K562 (cell line): ENCODE measurements at regions not wholly inside any gene's neighbourhood (a gene's known extent, or its start where the extent isn't known, plus 50 kb on each side); places are given as distances from the start of the nearest gene placed in this dataset.

Experiments
- CBFA2T2 ChIP-seq: fragments of 450-650 bp; conservative IDR thresholded peaks from 2 replicates; pipeline ENCODE4 v1.6.1; 2017; ENCODE audit warnings: mild to moderate bottlenecking
- MAFF ChIP-seq: IDR thresholded peaks from 2 replicates; pipeline ENCODE4 v1.6.1; 2012; ENCODE audit warnings: low read length, improper control_type of control experiment
- RBM17 ChIP-seq: fragments of 200-400 bp; formaldehyde crosslinking; IDR thresholded peaks from 2 replicates; pipeline ENCODE4 v1.6.1; 2017; ENCODE audit warnings: low read depth, mild to moderate bottlenecking, low read length, borderline replicate concordance
- RFX1 ChIP-seq: fragments of 450-650 bp; IDR thresholded peaks from 2 replicates; pipeline ENCODE4 v1.6.1; 2016; ENCODE audit warnings: mild to moderate bottlenecking, moderate library complexity
- ZNF785 ChIP-seq: fragments of 250-450 bp; sonication (Bioruptor Pico); IDR thresholded peaks from 2 replicates; pipeline ENCODE4 v1.4.0; 2020; ENCODE audit warnings: mild to moderate bottlenecking
- TF ChIP-seq, protein P1 (sequence below): sonication (generic); formaldehyde crosslinking; IDR thresholded peaks from 2 replicates; pipeline ENCODE4 v1.8.0; 2022; ENCODE audit warnings: mild to moderate bottlenecking, missing genetic modification reagents
- TF ChIP-seq, protein P2 (sequence below): sonication (generic); formaldehyde crosslinking; IDR thresholded peaks from 2 replicates; pipeline ENCODE4 v1.8.0; 2022; ENCODE audit warnings: missing genetic modification reagents, mild to moderate bottlenecking, borderline replicate concordance
- TF ChIP-seq, protein P3 (sequence below): sonication (generic); formaldehyde crosslinking; IDR thresholded peaks from 2 replicates; pipeline ENCODE4 v1.8.0; 2022; ENCODE audit warnings: mild to moderate bottlenecking, low read depth, missing genetic modification reagents
- TF ChIP-seq, protein P4 (sequence below): sonication (generic); formaldehyde crosslinking; IDR thresholded peaks from 2 replicates; pipeline ENCODE4 v1.8.0; 2023; ENCODE audit warnings: mild to moderate bottlenecking, missing genetic modification reagents
- TF ChIP-seq, protein P5 (sequence below), 2 experiments: fragments of 450-650 bp; IDR thresholded peaks; 2 replicates each; pipeline ENCODE4 v1.6.1; 2018; ENCODE audit warnings: mild to moderate bottlenecking in 2 of 2, low read depth in 1 of 2; ENCODE audit not compliant: partially characterized antibody in 2 of 2
- TF ChIP-seq, protein P6 (sequence below): fragments of 200-800 bp; sonication (Bioruptor generic); IDR thresholded peaks from 2 replicates; pipeline ENCODE4 v1.6.1; 2017; ENCODE audit warnings: missing genetic modification characterization, missing compliant biosample characterization

DNA sequence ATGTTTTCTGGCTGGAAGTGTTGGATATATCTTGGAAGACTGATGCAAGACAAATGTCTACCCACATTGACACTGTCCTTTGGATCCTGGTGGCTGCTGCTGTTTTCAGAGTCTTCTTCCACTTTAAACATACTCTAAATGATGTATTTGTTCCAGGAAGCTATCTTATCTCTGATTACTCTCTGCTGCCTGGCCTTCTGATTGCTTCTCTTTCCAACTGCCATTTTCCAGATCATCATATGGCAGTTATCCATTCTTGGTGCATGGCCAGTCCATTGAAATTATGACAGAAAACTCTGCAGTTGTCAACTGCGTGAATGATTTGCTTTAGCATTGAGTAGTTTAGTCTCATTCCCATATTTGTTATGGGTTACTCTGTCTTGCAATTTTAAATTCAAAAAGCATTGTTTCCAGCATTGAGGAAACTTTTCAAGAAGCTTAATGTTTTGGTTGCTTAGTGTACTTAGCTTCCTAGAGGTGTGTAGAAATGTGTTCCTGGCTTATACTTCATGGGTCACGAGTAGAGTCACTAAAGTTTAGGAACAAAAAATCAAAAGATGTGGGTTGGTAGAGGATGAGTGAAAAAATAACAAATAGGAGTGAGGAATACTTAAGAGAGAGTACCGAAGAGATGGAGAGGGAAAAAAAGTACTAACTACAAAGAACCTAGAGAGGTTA lies 268.3 kb upstream of the MTPN start (continued):
- TF ChIP-seq, protein P1, sequence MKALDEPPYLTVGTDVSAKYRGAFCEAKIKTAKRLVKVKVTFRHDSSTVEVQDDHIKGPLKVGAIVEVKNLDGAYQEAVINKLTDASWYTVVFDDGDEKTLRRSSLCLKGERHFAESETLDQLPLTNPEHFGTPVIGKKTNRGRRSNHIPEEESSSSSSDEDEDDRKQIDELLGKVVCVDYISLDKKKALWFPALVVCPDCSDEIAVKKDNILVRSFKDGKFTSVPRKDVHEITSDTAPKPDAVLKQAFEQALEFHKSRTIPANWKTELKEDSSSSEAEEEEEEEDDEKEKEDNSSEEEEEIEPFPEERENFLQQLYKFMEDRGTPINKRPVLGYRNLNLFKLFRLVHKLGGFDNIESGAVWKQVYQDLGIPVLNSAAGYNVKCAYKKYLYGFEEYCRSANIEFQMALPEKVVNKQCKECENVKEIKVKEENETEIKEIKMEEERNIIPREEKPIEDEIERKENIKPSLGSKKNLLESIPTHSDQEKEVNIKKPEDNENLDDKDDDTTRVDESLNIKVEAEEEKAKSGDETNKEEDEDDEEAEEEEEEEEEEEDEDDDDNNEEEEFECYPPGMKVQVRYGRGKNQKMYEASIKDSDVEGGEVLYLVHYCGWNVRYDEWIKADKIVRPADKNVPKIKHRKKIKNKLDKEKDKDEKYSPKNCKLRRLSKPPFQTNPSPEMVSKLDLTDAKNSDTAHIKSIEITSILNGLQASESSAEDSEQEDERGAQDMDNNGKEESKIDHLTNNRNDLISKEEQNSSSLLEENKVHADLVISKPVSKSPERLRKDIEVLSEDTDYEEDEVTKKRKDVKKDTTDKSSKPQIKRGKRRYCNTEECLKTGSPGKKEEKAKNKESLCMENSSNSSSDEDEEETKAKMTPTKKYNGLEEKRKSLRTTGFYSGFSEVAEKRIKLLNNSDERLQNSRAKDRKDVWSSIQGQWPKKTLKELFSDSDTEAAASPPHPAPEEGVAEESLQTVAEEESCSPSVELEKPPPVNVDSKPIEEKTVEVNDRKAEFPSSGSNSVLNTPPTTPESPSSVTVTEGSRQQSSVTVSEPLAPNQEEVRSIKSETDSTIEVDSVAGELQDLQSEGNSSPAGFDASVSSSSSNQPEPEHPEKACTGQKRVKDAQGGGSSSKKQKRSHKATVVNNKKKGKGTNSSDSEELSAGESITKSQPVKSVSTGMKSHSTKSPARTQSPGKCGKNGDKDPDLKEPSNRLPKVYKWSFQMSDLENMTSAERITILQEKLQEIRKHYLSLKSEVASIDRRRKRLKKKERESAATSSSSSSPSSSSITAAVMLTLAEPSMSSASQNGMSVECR (CRISPR knock-in tag): no peak
- peak; percentile 79 for TF ChIP-seq CBFA2T2
- TF ChIP-seq, protein P2, sequence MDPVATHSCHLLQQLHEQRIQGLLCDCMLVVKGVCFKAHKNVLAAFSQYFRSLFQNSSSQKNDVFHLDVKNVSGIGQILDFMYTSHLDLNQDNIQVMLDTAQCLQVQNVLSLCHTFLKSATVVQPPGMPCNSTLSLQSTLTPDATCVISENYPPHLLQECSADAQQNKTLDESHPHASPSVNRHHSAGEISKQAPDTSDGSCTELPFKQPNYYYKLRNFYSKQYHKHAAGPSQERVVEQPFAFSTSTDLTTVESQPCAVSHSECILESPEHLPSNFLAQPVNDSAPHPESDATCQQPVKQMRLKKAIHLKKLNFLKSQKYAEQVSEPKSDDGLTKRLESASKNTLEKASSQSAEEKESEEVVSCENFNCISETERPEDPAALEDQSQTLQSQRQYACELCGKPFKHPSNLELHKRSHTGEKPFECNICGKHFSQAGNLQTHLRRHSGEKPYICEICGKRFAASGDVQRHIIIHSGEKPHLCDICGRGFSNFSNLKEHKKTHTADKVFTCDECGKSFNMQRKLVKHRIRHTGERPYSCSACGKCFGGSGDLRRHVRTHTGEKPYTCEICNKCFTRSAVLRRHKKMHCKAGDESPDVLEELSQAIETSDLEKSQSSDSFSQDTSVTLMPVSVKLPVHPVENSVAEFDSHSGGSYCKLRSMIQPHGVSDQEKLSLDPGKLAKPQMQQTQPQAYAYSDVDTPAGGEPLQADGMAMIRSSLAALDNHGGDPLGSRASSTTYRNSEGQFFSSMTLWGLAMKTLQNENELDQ (CRISPR knock-in tag): no peak
- TF ChIP-seq, protein P3, sequence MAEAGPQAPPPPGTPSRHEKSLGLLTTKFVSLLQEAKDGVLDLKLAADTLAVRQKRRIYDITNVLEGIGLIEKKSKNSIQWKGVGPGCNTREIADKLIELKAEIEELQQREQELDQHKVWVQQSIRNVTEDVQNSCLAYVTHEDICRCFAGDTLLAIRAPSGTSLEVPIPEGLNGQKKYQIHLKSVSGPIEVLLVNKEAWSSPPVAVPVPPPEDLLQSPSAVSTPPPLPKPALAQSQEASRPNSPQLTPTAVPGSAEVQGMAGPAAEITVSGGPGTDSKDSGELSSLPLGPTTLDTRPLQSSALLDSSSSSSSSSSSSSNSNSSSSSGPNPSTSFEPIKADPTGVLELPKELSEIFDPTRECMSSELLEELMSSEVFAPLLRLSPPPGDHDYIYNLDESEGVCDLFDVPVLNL (CRISPR knock-in tag): no peak
- TF ChIP-seq, protein P4, sequence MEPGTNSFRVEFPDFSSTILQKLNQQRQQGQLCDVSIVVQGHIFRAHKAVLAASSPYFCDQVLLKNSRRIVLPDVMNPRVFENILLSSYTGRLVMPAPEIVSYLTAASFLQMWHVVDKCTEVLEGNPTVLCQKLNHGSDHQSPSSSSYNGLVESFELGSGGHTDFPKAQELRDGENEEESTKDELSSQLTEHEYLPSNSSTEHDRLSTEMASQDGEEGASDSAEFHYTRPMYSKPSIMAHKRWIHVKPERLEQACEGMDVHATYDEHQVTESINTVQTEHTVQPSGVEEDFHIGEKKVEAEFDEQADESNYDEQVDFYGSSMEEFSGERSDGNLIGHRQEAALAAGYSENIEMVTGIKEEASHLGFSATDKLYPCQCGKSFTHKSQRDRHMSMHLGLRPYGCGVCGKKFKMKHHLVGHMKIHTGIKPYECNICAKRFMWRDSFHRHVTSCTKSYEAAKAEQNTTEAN: no peak
- no peak for TF ChIP-seq ZNF785 (CRISPR knock-in tag)
- TF ChIP-seq RFX1: no peak
- TF ChIP-seq, protein P5, sequence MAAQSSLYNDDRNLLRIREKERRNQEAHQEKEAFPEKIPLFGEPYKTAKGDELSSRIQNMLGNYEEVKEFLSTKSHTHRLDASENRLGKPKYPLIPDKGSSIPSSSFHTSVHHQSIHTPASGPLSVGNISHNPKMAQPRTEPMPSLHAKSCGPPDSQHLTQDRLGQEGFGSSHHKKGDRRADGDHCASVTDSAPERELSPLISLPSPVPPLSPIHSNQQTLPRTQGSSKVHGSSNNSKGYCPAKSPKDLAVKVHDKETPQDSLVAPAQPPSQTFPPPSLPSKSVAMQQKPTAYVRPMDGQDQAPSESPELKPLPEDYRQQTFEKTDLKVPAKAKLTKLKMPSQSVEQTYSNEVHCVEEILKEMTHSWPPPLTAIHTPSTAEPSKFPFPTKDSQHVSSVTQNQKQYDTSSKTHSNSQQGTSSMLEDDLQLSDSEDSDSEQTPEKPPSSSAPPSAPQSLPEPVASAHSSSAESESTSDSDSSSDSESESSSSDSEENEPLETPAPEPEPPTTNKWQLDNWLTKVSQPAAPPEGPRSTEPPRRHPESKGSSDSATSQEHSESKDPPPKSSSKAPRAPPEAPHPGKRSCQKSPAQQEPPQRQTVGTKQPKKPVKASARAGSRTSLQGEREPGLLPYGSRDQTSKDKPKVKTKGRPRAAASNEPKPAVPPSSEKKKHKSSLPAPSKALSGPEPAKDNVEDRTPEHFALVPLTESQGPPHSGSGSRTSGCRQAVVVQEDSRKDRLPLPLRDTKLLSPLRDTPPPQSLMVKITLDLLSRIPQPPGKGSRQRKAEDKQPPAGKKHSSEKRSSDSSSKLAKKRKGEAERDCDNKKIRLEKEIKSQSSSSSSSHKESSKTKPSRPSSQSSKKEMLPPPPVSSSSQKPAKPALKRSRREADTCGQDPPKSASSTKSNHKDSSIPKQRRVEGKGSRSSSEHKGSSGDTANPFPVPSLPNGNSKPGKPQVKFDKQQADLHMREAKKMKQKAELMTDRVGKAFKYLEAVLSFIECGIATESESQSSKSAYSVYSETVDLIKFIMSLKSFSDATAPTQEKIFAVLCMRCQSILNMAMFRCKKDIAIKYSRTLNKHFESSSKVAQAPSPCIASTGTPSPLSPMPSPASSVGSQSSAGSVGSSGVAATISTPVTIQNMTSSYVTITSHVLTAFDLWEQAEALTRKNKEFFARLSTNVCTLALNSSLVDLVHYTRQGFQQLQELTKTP (IDR thresholded peaks at IDR 0.05; ENCODE audit: low read depth in 1 of 2, partially characterized antibody in 2 of 2): peak in 1 of 2 experiments; percentile 21
- no peak for TF ChIP-seq RBM17
- TF ChIP-seq, protein P6, sequence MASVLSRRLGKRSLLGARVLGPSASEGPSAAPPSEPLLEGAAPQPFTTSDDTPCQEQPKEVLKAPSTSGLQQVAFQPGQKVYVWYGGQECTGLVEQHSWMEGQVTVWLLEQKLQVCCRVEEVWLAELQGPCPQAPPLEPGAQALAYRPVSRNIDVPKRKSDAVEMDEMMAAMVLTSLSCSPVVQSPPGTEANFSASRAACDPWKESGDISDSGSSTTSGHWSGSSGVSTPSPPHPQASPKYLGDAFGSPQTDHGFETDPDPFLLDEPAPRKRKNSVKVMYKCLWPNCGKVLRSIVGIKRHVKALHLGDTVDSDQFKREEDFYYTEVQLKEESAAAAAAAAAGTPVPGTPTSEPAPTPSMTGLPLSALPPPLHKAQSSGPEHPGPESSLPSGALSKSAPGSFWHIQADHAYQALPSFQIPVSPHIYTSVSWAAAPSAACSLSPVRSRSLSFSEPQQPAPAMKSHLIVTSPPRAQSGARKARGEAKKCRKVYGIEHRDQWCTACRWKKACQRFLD (CRISPR knock-in tag): peak; percentile 70; the same call in 1 of the 2 replicates
- no peak for TF ChIP-seq MAFF
